Transverse colon (tissue), 4 donors: ENCODE measurements at regions not wholly inside any gene's neighbourhood (a gene's known extent, or its start where the extent isn't known, plus 50 kb on each side); places are given as distances from the start of the nearest gene placed in this dataset.

Experiments
- DNase-seq: peaks from one replicate; pipeline ENCODE4 v3.0.0-alpha.2; 2019
- H3K27ac ChIP-seq, 4 donors: fragments of 200-600 bp; sonication (generic); 2 replicates each; pipeline ENCODE4 v1.5.1; 2016 to 2018; ENCODE audit warnings: inconsistent platforms in 4 of 4
- H3K27me3 ChIP-seq: fragments of 200-600 bp; sonication (generic); 2 replicates; pipeline ENCODE4 v1.5.1; 2017; ENCODE audit warnings: inconsistent platforms
- H3K36me3 ChIP-seq, 4 donors: fragments of 200-600 bp; sonication (generic); 2 replicates each; pipeline ENCODE4 v1.5.1; 2017 to 2019; ENCODE audit warnings: inconsistent platforms in 4 of 4
- H3K4me1 ChIP-seq, 4 donors: fragments of 200-600 bp; sonication (generic); 2 replicates each; pipeline ENCODE4 v1.5.1; 2017 to 2020; ENCODE audit warnings: inconsistent platforms in 4 of 4
- H3K4me3 ChIP-seq, 4 donors: fragments of 200-600 bp; sonication (generic); 1 replicate in 1 of 4; 2 replicates in 3 of 4; pipeline versions ENCODE4 v1.5.1 to v1.6.1; 2017 to 2019; ENCODE audit warnings: inconsistent platforms in 4 of 4
- H3K9me3 ChIP-seq, 2 donors: fragments of 200-600 bp; sonication (generic); 2 replicates each; pipeline ENCODE4 v1.5.1; 2017 to 2019; ENCODE audit warnings: inconsistent platforms in 2 of 2
- EP300 ChIP-seq: sonication (generic); formaldehyde crosslinking; IDR thresholded peaks from one replicate; pipeline ENCODE4 v1.6.1; 2017; ENCODE audit warnings: antibody characterized with exemption, low read depth
- POLR2A ChIP-seq: fragments of 450-650 bp; IDR thresholded peaks from one replicate; pipeline ENCODE4 v1.6.1; 2016; ENCODE audit warnings: antibody characterized with exemption, mild to moderate bottlenecking, moderate library complexity
- POLR2AphosphoS5 ChIP-seq, 3 donors: sonication (generic); formaldehyde crosslinking; IDR thresholded peaks; one replicate each; pipeline ENCODE4 v1.6.1; 2016; ENCODE audit warnings: antibody characterized with exemption in 3 of 3
- WGBS, 2 donors: methylation state at CpG; one replicate each; pipeline ENCODE4 v1.1.5; 2018; ENCODE audit warnings: low coverage in 1 of 2; 5-methylcytosine and 5-hydroxymethylcytosine counted together
- in situ Hi-C, 4 donors: fragments of 200-750 bp; cut with MboI; loops; one replicate each; pipeline versions ENCODE4 v1.15.0 to v1.15.1; 2017; ENCODE audit warnings: low sequenced_read_pairs in 3 of 4, low pct_ligation_motif_present in 1 of 4, low pct_unique_long_range_greater_than_20kb in 1 of 4
- intact Hi-C: fragments of 100-400 bp; cut with DNase I; formaldehyde crosslinking; loops from one replicate; pipeline ENCODE4 v1.15.1; 2023; ENCODE audit warnings: low total_unique reads
- TF ChIP-seq, protein P1 (sequence below), 5 experiments: fragments of 200-600 bp in 3 of 5; fragments of 450-650 bp in 2 of 5; sonication (generic) in 3 of 5; IDR thresholded peaks; 1 replicate in 2 of 5; 2 replicates in 3 of 5; pipeline ENCODE4 v1.5.1; 2016 to 2017; ENCODE audit warnings: antibody characterized with exemption in 5 of 5, inconsistent platforms in 3 of 5, mild to moderate bottlenecking in 2 of 5, moderate library complexity in 1 of 5

DNA sequence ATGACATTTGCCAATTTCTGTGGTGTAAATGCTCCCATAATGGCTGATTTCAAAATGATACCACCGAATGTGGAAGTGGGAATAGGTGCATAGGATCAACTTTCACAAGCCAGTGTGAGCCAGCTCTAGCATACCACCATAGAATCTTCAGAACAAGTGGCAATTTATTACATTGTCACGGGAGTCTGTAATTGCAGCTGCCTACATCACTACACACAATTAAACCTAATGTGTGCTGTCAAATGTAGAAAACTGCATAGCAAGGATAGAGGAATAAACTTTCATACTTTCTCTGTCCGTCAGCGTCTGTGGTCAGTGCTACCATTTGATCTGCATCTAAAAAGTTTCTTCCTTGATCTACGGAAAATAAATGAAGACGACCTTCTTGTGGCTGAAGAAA, 417.8 kb upstream of the TOM1L1 start:
- WGBS, 2 donors, result 79 to 83% methylated on average over 6 of the region's 6 CpGs
- intact Hi-C loops, result no loop called here
- Histone ChIP-seq H3K27ac (no peak overlapping the region), H3K36me3 (no peaks in the 10 kb centered on the region), H3K9me3 (no peaks in the 10 kb centered on the region), H3K4me1 (no peaks in the 10 kb centered on the region), H3K4me3 (no peak overlapping the region), H3K27me3 (no peaks in the 10 kb centered on the region)
- DNase-seq, result no peak
- in situ Hi-C loops, result loop anchor here in 1 of 4 donors (25.0 kb wide), 1 partner anchor 104 kb away; no protein-coding TSS in a partner anchor
- TF ChIP-seq, protein P1, sequence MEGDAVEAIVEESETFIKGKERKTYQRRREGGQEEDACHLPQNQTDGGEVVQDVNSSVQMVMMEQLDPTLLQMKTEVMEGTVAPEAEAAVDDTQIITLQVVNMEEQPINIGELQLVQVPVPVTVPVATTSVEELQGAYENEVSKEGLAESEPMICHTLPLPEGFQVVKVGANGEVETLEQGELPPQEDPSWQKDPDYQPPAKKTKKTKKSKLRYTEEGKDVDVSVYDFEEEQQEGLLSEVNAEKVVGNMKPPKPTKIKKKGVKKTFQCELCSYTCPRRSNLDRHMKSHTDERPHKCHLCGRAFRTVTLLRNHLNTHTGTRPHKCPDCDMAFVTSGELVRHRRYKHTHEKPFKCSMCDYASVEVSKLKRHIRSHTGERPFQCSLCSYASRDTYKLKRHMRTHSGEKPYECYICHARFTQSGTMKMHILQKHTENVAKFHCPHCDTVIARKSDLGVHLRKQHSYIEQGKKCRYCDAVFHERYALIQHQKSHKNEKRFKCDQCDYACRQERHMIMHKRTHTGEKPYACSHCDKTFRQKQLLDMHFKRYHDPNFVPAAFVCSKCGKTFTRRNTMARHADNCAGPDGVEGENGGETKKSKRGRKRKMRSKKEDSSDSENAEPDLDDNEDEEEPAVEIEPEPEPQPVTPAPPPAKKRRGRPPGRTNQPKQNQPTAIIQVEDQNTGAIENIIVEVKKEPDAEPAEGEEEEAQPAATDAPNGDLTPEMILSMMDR (IDR thresholded peaks at IDR 0.05), result no peak
- TF ChIP-seq POLR2AphosphoS5 (IDR thresholded peaks at IDR 0.05) (no peak), EP300 (no peak), POLR2A (no peak)

DNA sequence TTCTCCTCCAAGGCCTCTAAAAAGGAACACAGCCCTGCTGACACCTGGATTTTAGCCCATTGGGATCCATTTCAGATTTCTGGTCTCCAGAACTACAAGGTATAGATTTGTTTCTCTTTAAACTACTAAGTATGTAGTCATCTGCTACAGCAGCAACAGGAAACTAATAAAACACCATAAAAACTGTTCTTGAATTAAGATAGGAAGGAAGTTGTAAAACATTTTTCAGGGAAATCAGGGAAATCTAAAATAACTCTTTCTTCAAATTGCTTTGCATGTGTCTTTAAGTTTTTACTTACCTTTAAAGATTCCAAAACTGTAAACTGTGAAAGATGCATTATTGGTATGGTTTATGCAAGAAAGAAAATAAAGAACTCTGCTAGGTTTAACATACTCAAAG, 407.0 kb upstream of the TOM1L1 start:
- in situ Hi-C loops, result loop anchor here in 1 of 4 donors (25.0 kb wide), 1 partner anchor 94 kb away; no protein-coding TSS in a partner anchor
- no peak for DNase-seq
- TF ChIP-seq, protein P1 (IDR thresholded peaks at IDR 0.05), result no peak
- H3K9me3 ChIP-seq, result no peaks in the 10 kb centered on the region
- H3K4me3 ChIP-seq, result no peak overlapping the region
- no peak overlapping the region for H3K27ac ChIP-seq
- H3K4me1 ChIP-seq, result no peaks in the 10 kb centered on the region
- H3K27me3 ChIP-seq, result no peaks in the 10 kb centered on the region
- intact Hi-C loops, result no loop called here
- no peaks in the 10 kb centered on the region for H3K36me3 ChIP-seq

DNA sequence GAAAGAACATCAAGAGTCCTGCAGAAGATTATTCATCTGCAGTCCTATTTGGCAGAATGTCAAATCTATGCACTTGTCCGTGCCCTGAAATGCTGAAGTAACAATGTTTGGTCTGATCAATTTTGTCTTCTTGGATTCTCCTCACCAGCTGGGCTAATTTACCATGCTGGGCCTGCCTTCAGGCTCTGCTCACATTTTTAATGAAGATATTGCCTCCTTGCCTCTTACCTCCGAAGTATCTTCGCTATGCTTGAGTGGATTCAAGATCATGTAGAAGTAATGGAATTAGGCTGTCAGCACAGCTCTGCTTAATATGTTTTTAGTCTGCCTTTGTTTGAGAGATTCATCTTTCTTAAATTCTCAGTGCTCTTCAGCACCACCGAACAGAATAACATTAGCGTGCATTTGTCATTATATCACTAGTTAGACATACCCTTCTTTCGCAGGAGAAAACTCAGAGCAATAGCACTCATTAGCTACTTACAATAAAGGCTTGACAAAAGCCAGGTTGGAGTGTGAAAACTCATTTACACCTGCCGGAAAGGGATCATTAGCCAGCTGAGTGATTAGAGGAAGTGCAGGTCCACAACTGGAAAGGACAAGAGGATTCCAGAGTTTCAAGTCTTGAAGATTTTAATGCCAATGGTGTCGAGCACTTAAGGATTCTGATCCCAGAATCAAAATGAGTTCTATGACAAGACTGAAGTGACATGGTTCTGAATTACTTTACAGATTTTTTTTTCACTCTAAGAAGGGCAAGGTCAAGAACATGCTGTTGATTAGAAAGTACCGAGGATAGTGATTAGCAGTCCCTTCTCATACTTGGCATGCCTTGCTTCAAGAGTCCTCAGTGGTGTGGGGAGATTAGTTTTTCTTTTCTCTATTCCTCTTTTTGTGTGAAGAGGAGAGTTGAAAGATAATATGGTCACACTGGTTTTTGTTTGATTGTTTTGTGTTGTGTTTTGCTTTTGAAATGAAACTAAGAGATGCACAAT, 405.6 kb upstream of the TOM1L1 start:
- Histone ChIP-seq H3K4me1 (no peaks in the 10 kb centered on the region), H3K4me3 (no peak overlapping the region), H3K9me3 (no peaks in the 10 kb centered on the region), H3K27me3 (no peaks in the 10 kb centered on the region), H3K27ac (no peak overlapping the region), H3K36me3 (no peaks in the 10 kb centered on the region)
- intact Hi-C loops, result no loop called here
- in situ Hi-C loops, result loop anchor here in 1 of 4 donors (25.0 kb wide), 1 partner anchor 92 kb away; no protein-coding TSS in a partner anchor
- no peak for TF ChIP-seq EP300
- TF ChIP-seq, protein P1 (IDR thresholded peaks at IDR 0.05), result no peak
- TF ChIP-seq POLR2AphosphoS5 (IDR thresholded peaks at IDR 0.05), result no peak
- no peak for TF ChIP-seq POLR2A
- no peak for DNase-seq
- 62 to 69% methylated on average over 8 to 9 of the region's 9 CpGs for WGBS, 2 donors

DNA sequence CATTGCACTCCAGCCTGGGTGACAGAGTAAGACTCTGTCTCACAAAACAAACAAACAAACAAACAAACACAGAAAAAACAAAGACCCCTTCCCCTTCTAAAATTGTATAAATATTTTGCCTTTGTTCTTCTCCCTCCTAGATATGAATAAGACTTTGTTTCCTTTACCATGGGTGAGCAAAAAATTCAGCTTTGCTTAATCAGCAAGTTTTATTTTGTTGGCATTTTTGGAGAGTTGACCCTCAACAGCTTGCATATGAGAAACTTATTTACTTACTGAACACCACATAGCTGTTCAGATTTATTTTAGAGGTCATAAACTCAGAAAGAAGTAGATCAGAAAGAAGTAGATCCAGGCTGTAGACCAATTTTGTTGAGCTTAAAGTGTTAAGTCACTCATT, 395.2 kb upstream of the TOM1L1 start:
- Histone ChIP-seq H3K4me3 (no peak overlapping the region), H3K27me3 (no peaks in the 10 kb centered on the region), H3K9me3 (no peaks in the 10 kb centered on the region), H3K27ac (no peak overlapping the region), H3K36me3 (no peaks in the 10 kb centered on the region), H3K4me1 (no peaks in the 10 kb centered on the region)
- intact Hi-C loops, result no loop called here
- no peak for TF ChIP-seq POLR2A
- TF ChIP-seq, protein P1 (IDR thresholded peaks at IDR 0.05), result no peak
- TF ChIP-seq POLR2AphosphoS5 (IDR thresholded peaks at IDR 0.05), result no peak
- no peak for TF ChIP-seq EP300
- in situ Hi-C loops, result no loop called here
- DNase-seq, result no peak
